GM13977 (cell line): ENCODE measurements at regions not wholly inside any gene's neighbourhood (a gene's known extent, or its start where the extent isn't known, plus 50 kb on each side); places are given as distances from the start of the nearest gene placed in this dataset.
"Not testable (repeated sequence)": the region's sequence is repeated elsewhere in the genome, so short reads cannot be mapped to it uniquely, and the experiment has no call there.

Source experiments
- DNase-seq: peaks from one replicate; pipeline ENCODE4 v3.0.0; 2012; ENCODE audit warnings: low spot score
- CTCF ChIP-seq: IDR thresholded peaks from 2 replicates; pipeline ENCODE4 v1.5.1; 2012; ENCODE audit warnings: mild to moderate bottlenecking, control low read depth; ENCODE audit not compliant: insufficient read depth; ENCODE audit errors: extremely low read depth, missing control alignments
- in situ Hi-C: fragments of 300-500 bp; cut with MboI; formaldehyde crosslinking; loops from one replicate; pipeline ENCODE4 v1.12.0; 2022; ENCODE audit warnings: low sequenced_read_pairs, low pct_unique_long_range_greater_than_20kb, mixed read lengths, inconsistent platforms; ENCODE audit not compliant: unreplicated experiment

GRCh38 chr7:97234494-97234893 lies 117.0 kb downstream of the SDHAF3 start:
- DNase-seq, in situ Hi-C loops: not testable (repeated sequence)

- no peak for DNase-seq
- in situ Hi-C loops: no loop called here
- TF ChIP-seq CTCF: no peak
Observed at GRCh38 chr7:97246317-97246716, 128.8 kb downstream of the SDHAF3 start.

GRCh38 chr7:97258187-97258586 lies 140.7 kb downstream of the SDHAF3 start:
- DNase-seq, in situ Hi-C loops: not testable (repeated sequence)

- no peak for TF ChIP-seq CTCF
- no peak for DNase-seq
- in situ Hi-C loops: no loop called here
Observed at GRCh38 chr7:97269741-97270140, 152.2 kb downstream of the SDHAF3 start.

- TF ChIP-seq CTCF: no peak
- DNase-seq: peak; percentile 8
- in situ Hi-C loops: no loop called here
Observed at GRCh38 chr7:97270280-97270679, 152.8 kb downstream of the SDHAF3 start.

GRCh38 chr7:97271619-97272018 lies 154.1 kb downstream of the SDHAF3 start:
- DNase-seq: no peak
- no peak for TF ChIP-seq CTCF
- in situ Hi-C loops: no loop called here

- in situ Hi-C loops: no loop called here
- DNase-seq: peak; percentile 33
- no peak for TF ChIP-seq CTCF
Observed at GRCh38 chr7:97272237-97272975, 154.9 kb downstream of the SDHAF3 start.

- TF ChIP-seq CTCF: no peak
- in situ Hi-C loops: no loop called here
- DNase-seq: no peak
Observed at GRCh38 chr7:97275475-97275874, 158.0 kb downstream of the SDHAF3 start.
